ENCODE measurements at regions not wholly inside any gene's neighbourhood (a gene's known extent, or its start where the extent isn't known, plus 50 kb on each side); places are given as distances from the start of the nearest gene placed in this dataset.
A peak's percentile ranks its signal among the peaks of the same experiment; 100 is the strongest.

DNA sequence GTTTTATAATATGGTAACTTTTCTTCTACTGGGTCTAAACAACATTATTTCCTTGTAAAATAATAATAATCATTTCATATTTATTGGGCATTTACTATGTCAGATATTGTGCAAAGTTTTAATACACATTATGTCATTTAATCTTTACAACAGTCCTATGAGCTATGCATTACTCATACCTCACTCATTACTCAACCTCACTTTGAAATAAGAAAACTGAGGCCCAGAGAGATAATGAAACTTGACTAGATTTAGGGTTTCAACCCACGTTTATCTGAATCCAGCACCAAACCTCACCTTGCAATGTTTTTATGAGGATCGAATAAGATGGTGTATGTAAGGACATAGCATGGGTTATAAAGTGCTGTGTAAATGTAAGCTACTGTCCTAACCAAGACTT, 153.2 kb upstream of the SLC13A1 start:
- TF ChIP-seq, protein P1, sequence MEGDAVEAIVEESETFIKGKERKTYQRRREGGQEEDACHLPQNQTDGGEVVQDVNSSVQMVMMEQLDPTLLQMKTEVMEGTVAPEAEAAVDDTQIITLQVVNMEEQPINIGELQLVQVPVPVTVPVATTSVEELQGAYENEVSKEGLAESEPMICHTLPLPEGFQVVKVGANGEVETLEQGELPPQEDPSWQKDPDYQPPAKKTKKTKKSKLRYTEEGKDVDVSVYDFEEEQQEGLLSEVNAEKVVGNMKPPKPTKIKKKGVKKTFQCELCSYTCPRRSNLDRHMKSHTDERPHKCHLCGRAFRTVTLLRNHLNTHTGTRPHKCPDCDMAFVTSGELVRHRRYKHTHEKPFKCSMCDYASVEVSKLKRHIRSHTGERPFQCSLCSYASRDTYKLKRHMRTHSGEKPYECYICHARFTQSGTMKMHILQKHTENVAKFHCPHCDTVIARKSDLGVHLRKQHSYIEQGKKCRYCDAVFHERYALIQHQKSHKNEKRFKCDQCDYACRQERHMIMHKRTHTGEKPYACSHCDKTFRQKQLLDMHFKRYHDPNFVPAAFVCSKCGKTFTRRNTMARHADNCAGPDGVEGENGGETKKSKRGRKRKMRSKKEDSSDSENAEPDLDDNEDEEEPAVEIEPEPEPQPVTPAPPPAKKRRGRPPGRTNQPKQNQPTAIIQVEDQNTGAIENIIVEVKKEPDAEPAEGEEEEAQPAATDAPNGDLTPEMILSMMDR (IDR thresholded peaks at IDR 0.05; ENCODE audit: poor library complexity) = no peak
- no peak for TF ChIP-seq EZH2 (IDR thresholded peaks at IDR 0.05; ENCODE audit: borderline replicate concordance)
- no peak for TF ChIP-seq EZH2phosphoT487 (IDR thresholded peaks at IDR 0.05; ENCODE audit: low read depth, severe bottlenecking, unreplicated experiment)
- 74% methylated on average over 2 of the region's 2 CpGs for WGBS (ENCODE audit: low lambda C conversion rate, missing lambda C conversion rate)
- DNase-seq (ENCODE audit: low spot score) = no peak

DNA sequence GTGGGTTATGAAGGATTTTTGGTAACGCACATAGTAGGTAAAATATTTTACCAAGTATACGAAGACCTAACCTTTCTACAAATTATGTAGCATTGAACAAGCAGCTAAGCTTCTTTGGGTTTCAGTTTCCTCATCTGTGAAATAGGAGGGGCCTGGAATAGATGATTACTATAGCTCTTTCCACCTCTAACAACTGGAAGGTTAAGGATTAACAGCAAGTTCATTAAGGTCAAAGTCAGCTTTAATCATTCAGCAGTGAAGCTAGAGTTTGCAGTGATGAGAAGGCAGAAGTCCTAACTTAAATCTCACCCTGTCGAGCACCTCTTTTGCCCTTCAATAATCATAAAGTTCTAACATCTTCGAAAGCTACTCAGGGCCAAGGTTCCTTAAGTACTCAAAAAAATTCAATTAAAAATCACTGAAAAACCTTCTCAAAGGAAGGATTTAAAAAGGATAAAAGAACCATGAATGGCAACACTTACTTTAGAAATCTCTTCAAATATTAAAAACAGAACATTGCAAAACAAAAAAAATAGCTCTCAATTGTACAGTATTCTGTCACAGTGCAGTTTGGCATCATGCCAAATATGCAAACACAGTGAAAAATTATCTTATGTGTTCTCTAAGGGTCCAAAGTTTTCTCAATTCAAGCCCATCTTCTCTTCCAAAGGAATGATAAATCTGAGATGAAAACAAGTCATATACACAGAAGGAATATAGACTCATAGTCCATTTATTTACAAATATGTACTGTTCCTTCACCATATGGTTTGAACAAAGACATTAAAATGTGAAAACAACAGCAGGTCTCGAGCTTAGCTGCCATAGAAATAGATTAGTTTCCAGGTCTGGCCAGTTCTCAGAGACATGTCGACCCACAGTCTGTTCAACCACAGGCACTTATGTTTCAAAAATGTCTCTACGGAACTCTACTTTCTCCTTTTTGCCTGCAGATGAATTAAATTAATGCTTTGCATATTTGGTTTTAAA, 152.0 kb upstream of the SLC13A1 start:
- H3K9me2 ChIP-seq (replicated peaks; ENCODE audit: insufficient read depth) = no peaks in the 10 kb centered on the region
- peak overlapping the region; percentile 17 for H3K27ac ChIP-seq
- WGBS (ENCODE audit: low lambda C conversion rate, missing lambda C conversion rate) = 88% methylated on average over 7 of the region's 7 CpGs
- H3K36me3 ChIP-seq (replicated peaks; ENCODE audit: insufficient read depth, low read depth) = no peaks in the 10 kb centered on the region
- H2AFZ ChIP-seq = no peak overlapping the region
- no peaks in the 10 kb centered on the region for H3K9me3 ChIP-seq (ENCODE audit: low read depth)
- TF ChIP-seq EZH2phosphoT487 (IDR thresholded peaks at IDR 0.05; ENCODE audit: low read depth, severe bottlenecking, unreplicated experiment) (no peak), EZH2 (IDR thresholded peaks at IDR 0.05; ENCODE audit: borderline replicate concordance) (no peak)
- TF ChIP-seq, protein P1 (IDR thresholded peaks at IDR 0.05; ENCODE audit: poor library complexity) = no peak
- DNase-seq (ENCODE audit: low spot score) = peak; percentile 13
- no peaks in the 10 kb centered on the region for H3K27me3 ChIP-seq
- H3K4me1 ChIP-seq (ENCODE audit: insufficient read depth) = peaks cover 5% of the 10 kb centered on the region
- H4K20me1 ChIP-seq (ENCODE audit: insufficient read depth, poor library complexity, severe bottlenecking) = no peaks in the 10 kb centered on the region
- no peak overlapping the region for H3K4me3 ChIP-seq
- no peaks in the 10 kb centered on the region for H3K79me2 ChIP-seq
- no peak overlapping the region for H3K4me2 ChIP-seq

More for the DNA sequence above, 153.2 kb upstream of the SLC13A1 start:
- no peak overlapping the region for H3K27ac ChIP-seq
- H3K36me3 ChIP-seq (replicated peaks; ENCODE audit: insufficient read depth, low read depth) = no peaks in the 10 kb centered on the region
- no peaks in the 10 kb centered on the region for H3K9me2 ChIP-seq (replicated peaks; ENCODE audit: insufficient read depth)
- H3K9me3 ChIP-seq (ENCODE audit: low read depth) = no peaks in the 10 kb centered on the region
- H3K27me3 ChIP-seq = no peaks in the 10 kb centered on the region
- H3K4me3 ChIP-seq = no peak overlapping the region
- H3K4me1 ChIP-seq (ENCODE audit: insufficient read depth) = peaks cover 5% of the 10 kb centered on the region
- H3K79me2 ChIP-seq = no peaks in the 10 kb centered on the region
- H2AFZ ChIP-seq = no peak overlapping the region
- no peaks in the 10 kb centered on the region for H4K20me1 ChIP-seq (ENCODE audit: insufficient read depth, poor library complexity, severe bottlenecking)
- no peak overlapping the region for H3K4me2 ChIP-seq

DNA sequence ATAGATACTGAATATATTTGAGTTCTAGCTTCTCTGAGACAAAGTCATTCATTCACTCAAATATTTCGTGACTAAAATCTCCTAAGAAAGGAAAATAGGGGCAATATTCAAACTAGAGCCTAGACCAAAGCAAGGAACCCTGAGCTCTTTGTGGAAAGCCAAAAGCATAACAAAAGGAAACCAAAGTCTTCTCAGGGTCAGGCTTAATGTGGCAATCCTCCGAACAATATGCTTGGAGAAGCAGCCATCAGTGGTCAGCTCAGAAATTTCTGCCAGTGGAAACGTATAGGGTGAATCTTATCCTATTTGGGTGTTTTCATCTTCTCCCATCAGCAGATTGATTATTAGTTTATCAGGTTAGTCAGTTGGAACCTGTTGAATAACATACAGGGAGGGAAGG, 151.3 kb upstream of the SLC13A1 start:
- no peak overlapping the region for H3K4me2 ChIP-seq
- TF ChIP-seq EZH2phosphoT487 (IDR thresholded peaks at IDR 0.05; ENCODE audit: low read depth, severe bottlenecking, unreplicated experiment) (no peak), EZH2 (IDR thresholded peaks at IDR 0.05; ENCODE audit: borderline replicate concordance) (no peak)
- TF ChIP-seq, protein P1 (IDR thresholded peaks at IDR 0.05; ENCODE audit: poor library complexity) = no peak
- no peak for DNase-seq (ENCODE audit: low spot score)
- WGBS (ENCODE audit: low lambda C conversion rate, missing lambda C conversion rate) = 95% methylated on average over 3 of the region's 3 CpGs
- no peaks in the 10 kb centered on the region for H3K9me2 ChIP-seq (replicated peaks; ENCODE audit: insufficient read depth)
- H3K4me1 ChIP-seq (ENCODE audit: insufficient read depth) = peaks cover 5% of the 10 kb centered on the region
- peak overlapping the region; percentile 17 for H3K27ac ChIP-seq
- H3K27me3 ChIP-seq = no peaks in the 10 kb centered on the region
- H3K36me3 ChIP-seq (replicated peaks; ENCODE audit: insufficient read depth, low read depth) = no peaks in the 10 kb centered on the region
- H3K4me3 ChIP-seq = no peak overlapping the region
- H3K9me3 ChIP-seq (ENCODE audit: low read depth) = no peaks in the 10 kb centered on the region
- H3K79me2 ChIP-seq = no peaks in the 10 kb centered on the region
- H2AFZ ChIP-seq = no peak overlapping the region
- no peaks in the 10 kb centered on the region for H4K20me1 ChIP-seq (ENCODE audit: insufficient read depth, poor library complexity, severe bottlenecking)
